MCF 10A (cell line): ENCODE measurements at regions not wholly inside any gene's neighbourhood (a gene's known extent, or its start where the extent isn't known, plus 50 kb on each side); places are given as distances from the start of the nearest gene placed in this dataset.

ENCODE experiments used
- BruUV-seq: library from RNA; stranded (reverse); fragments of 400-500 nt; replicated peaks from 2 replicates; lab custom pipeline; 2021; lab: Mats Ljungman, UMichigan
- CTCF ChIA-PET: fragments of 300-600 bp; sonication (Branson Sonifier 250); formaldehyde crosslinking; extraction: SDS; loops from one replicate; lab custom pipeline; 2021; ENCODE audit warnings: antibody characterized with exemption, inconsistent platforms; lab: Yijun Ruan, JAX
- POLR2A ChIA-PET: fragments of 300-600, 350-650 bp; sonication (Branson Sonifier 250); formaldehyde crosslinking; extraction: SDS; loops from one replicate; lab custom pipeline; 2020; ENCODE audit warnings: antibody characterized with exemption, inconsistent platforms; lab: Yijun Ruan, JAX
- DNase-seq: peaks from one replicate; pipeline ENCODE4 v3.0.0-alpha.2; 2018; ENCODE audit not compliant: unreplicated experiment
- H3K27ac Mint-ChIP-seq: one replicate; pipeline ENCODE4 v1.8.0; 2022; ENCODE audit warnings: mild to moderate bottlenecking, low read depth, mixed read lengths; ENCODE audit not compliant: unreplicated experiment
- H3K27me3 Mint-ChIP-seq: one replicate; pipeline ENCODE4 v1.8.0; 2022; ENCODE audit warnings: mixed read lengths; ENCODE audit not compliant: insufficient read depth, unreplicated experiment
- H3K36me3 Mint-ChIP-seq: one replicate; pipeline ENCODE4 v1.8.0; 2022; ENCODE audit warnings: mild to moderate bottlenecking, moderate library complexity, mixed read lengths; ENCODE audit not compliant: insufficient read depth, unreplicated experiment
- H3K4me1 Mint-ChIP-seq: one replicate; pipeline ENCODE4 v1.8.0; 2022; ENCODE audit warnings: mixed read lengths; ENCODE audit not compliant: insufficient read depth, unreplicated experiment
- H3K4me3 Mint-ChIP-seq: one replicate; pipeline ENCODE4 v1.8.0; 2022; ENCODE audit warnings: mild to moderate bottlenecking, moderate library complexity, mixed read lengths; ENCODE audit not compliant: unreplicated experiment
- H3K9me3 Mint-ChIP-seq: one replicate; pipeline ENCODE4 v1.8.0; 2022; ENCODE audit warnings: mixed read lengths; ENCODE audit not compliant: unreplicated experiment
- CTCF ChIP-seq: fragments of 200-600 bp; IDR thresholded peaks from one replicate; pipeline ENCODE4 v1.8.0; 2022; ENCODE audit warnings: antibody characterized with exemption, mild to moderate bottlenecking; ENCODE audit not compliant: unreplicated experiment
- intact Hi-C: fragments of 100-400 bp; cut with micrococcal nuclease; formaldehyde crosslinking; loops from 2 replicates; pipeline ENCODE4 v1.14.1; 2022

GRCh38 chr4:45358573-45359506, 632.5 kb upstream of the GNPDA2 start:
- POLR2A ChIA-PET, result interaction anchor here (1.0 kb wide), 1 partner anchor 9 kb away, joined by 4 read pairs; no protein-coding TSS in a partner anchor
- Mint-ChIP-seq H3K4me3 (no peak overlapping the region), H3K27me3 (no peaks in the 10 kb centered on the region), H3K4me1 (no peaks in the 10 kb centered on the region), H3K27ac (no peak overlapping the region), H3K9me3 (peaks cover 8% of the 10 kb centered on the region), H3K36me3 (no peaks in the 10 kb centered on the region)
- CTCF ChIA-PET, result interaction anchor here (0.6 kb wide), 1 partner anchor 863 kb away, joined by 3 read pairs; no protein-coding TSS in a partner anchor
- no peak for TF ChIP-seq CTCF
- intact Hi-C loops, result no loop called here
- no TSS peak for BruUV-seq
- no peak for DNase-seq

GRCh38 chr4:45353161-45353560, 626.8 kb upstream of the GNPDA2 start:
- intact Hi-C loops, result no loop called here
- no peaks in the 10 kb centered on the region for H3K36me3 Mint-ChIP-seq
- H3K9me3 Mint-ChIP-seq, result no peaks in the 10 kb centered on the region
- H3K27me3 Mint-ChIP-seq, result no peaks in the 10 kb centered on the region
- POLR2A ChIA-PET, result interaction anchor here (0.6 kb wide), 1 partner anchor 147 kb away, joined by 4 read pairs; no protein-coding TSS in a partner anchor
- DNase-seq, result no peak
- no peak for TF ChIP-seq CTCF
- BruUV-seq, result no TSS peak
- CTCF ChIA-PET, result interaction anchor here (0.6 to 1.0 kb wide), 2 partner anchors 32 to 89 kb away, joined by 3 read pairs; no protein-coding TSS in a partner anchor
- no peak overlapping the region for H3K4me3 Mint-ChIP-seq
- no peak overlapping the region for H3K27ac Mint-ChIP-seq
- H3K4me1 Mint-ChIP-seq, result peaks cover 7% of the 10 kb centered on the region

- no TSS peak for BruUV-seq
- Mint-ChIP-seq H3K27me3 (no peaks in the 10 kb centered on the region), H3K27ac (peak overlapping the region; percentile 78), H3K9me3 (no peaks in the 10 kb centered on the region), H3K36me3 (no peaks in the 10 kb centered on the region), H3K4me1 (peaks cover 7% of the 10 kb centered on the region), H3K4me3 (peak overlapping the region; percentile 66)
- ChIA-PET POLR2A (interaction anchor here (1.0 to 1.4 kb wide), 3 partner anchors 33 to 200 kb away, joined by 3 to 5 read pairs (median 4); no protein-coding TSS in a partner anchor), CTCF (interaction anchor here (0.6 kb wide), 1 partner anchor 74 kb away, joined by 3 read pairs; no protein-coding TSS in a partner anchor)
- peak; percentile 55 for DNase-seq
- no peak for TF ChIP-seq CTCF
- intact Hi-C loops, result no loop called here
These were observed 624.1 kb upstream of the GNPDA2 start for GRCh38 chr4:45350438-45350837.

GRCh38 chr4:45349859-45350258, 623.5 kb upstream of the GNPDA2 start:
- POLR2A ChIA-PET, result interaction anchor here (0.6 to 1.4 kb wide), 3 partner anchors 32 to 670 kb away, joined by 4 to 5 read pairs (median 4); no protein-coding TSS in a partner anchor
- Mint-ChIP-seq H3K4me3 (peak overlapping the region; percentile 66), H3K9me3 (no peaks in the 10 kb centered on the region), H3K4me1 (peaks cover 13% of the 10 kb centered on the region), H3K36me3 (no peaks in the 10 kb centered on the region), H3K27ac (peak overlapping the region; percentile 78), H3K27me3 (no peaks in the 10 kb centered on the region)
- TF ChIP-seq CTCF, result no peak
- intact Hi-C loops, result no loop called here
- CTCF ChIA-PET, result interaction anchor here (0.6 kb wide), 1 partner anchor 75 kb away, joined by 3 read pairs; no protein-coding TSS in a partner anchor
- no peak for DNase-seq
- no TSS peak for BruUV-seq
